ENCODE measurements at regions not wholly inside any gene's neighbourhood (a gene's known extent, or its start where the extent isn't known, plus 50 kb on each side); places are given as distances from the start of the nearest gene placed in this dataset.

GRCh38 chr4:33661636-33662035, 2582.7 kb downstream of the ARAP2 start:
- Histone ChIP-seq H3K9me3 (ENCODE audit: insufficient read depth, low read depth, low read length) (no peaks in the 10 kb centered on the region), H2AFZ (ENCODE audit: low read length) (no peak overlapping the region), H3K36me3 (ENCODE audit: insufficient read depth, low read length) (no peaks in the 10 kb centered on the region), H3K9ac (ENCODE audit: low read depth, low read length, poor library complexity, severe bottlenecking) (no peak overlapping the region), H3K27me3 (ENCODE audit: insufficient read depth, low read length, poor library complexity, severe bottlenecking) (no peaks in the 10 kb centered on the region), H3K79me2 (ENCODE audit: insufficient read depth, low read length) (no peaks in the 10 kb centered on the region), H3K4me3 (ENCODE audit: low read length, poor library complexity, severe bottlenecking) (no peak overlapping the region), H3K4me1 (ENCODE audit: insufficient read depth, low read length, poor library complexity, severe bottlenecking) (no peaks in the 10 kb centered on the region), H4K20me1 (ENCODE audit: insufficient read depth, low read length, poor library complexity, severe bottlenecking) (no peaks in the 10 kb centered on the region), H3F3A (ENCODE audit: low read depth) (no peaks in the 10 kb centered on the region), H3K9me2 (replicated peaks; ENCODE audit: low read depth, low read length) (no peaks in the 10 kb centered on the region), H3K4me2 (ENCODE audit: low read depth, low read length, poor library complexity, severe bottlenecking) (no peak overlapping the region)
- no peak for TF ChIP-seq CTCF (conservative IDR thresholded peaks at IDR 0.05; ENCODE audit: low read length)
- no peak for TF ChIP-seq EZH2phosphoT487 (IDR thresholded peaks at IDR 0.05; ENCODE audit: borderline replicate concordance)

- no peaks in the 10 kb centered on the region for H3K36me3 ChIP-seq (ENCODE audit: insufficient read depth, low read length)
- H3K27me3 ChIP-seq (ENCODE audit: insufficient read depth, low read length, poor library complexity, severe bottlenecking) = no peaks in the 10 kb centered on the region
- H3K4me1 ChIP-seq (ENCODE audit: insufficient read depth, low read length, poor library complexity, severe bottlenecking) = no peaks in the 10 kb centered on the region
- no peaks in the 10 kb centered on the region for H4K20me1 ChIP-seq (ENCODE audit: insufficient read depth, low read length, poor library complexity, severe bottlenecking)
- no peaks in the 10 kb centered on the region for H3K9me2 ChIP-seq (replicated peaks; ENCODE audit: low read depth, low read length)
- H3K4me2 ChIP-seq (ENCODE audit: low read depth, low read length, poor library complexity, severe bottlenecking) = no peak overlapping the region
- H3F3A ChIP-seq (ENCODE audit: low read depth) = no peaks in the 10 kb centered on the region
- no peaks in the 10 kb centered on the region; the same call in 1 of the 2 replicates for H3K9me3 ChIP-seq (ENCODE audit: insufficient read depth, low read depth, low read length)
- no peak overlapping the region for H3K4me3 ChIP-seq (ENCODE audit: low read length, poor library complexity, severe bottlenecking)
- TF ChIP-seq EZH2phosphoT487 (IDR thresholded peaks at IDR 0.05; ENCODE audit: borderline replicate concordance) = no peak
- TF ChIP-seq CTCF (conservative IDR thresholded peaks at IDR 0.05; ENCODE audit: low read length) = no peak
- H2AFZ ChIP-seq (ENCODE audit: low read length) = no peak overlapping the region
- H3K79me2 ChIP-seq (ENCODE audit: insufficient read depth, low read length) = no peaks in the 10 kb centered on the region
- no peak overlapping the region for H3K9ac ChIP-seq (ENCODE audit: low read depth, low read length, poor library complexity, severe bottlenecking)
These were observed 2558.4 kb downstream of the ARAP2 start for GRCh38 chr4:33685939-33686338.

GRCh38 chr4:33696041-33696440, 2548.3 kb downstream of the ARAP2 start:
- H3F3A ChIP-seq (ENCODE audit: low read depth) = no peaks in the 10 kb centered on the region
- no peak for TF ChIP-seq EZH2phosphoT487 (IDR thresholded peaks at IDR 0.05; ENCODE audit: borderline replicate concordance)
- no peak for TF ChIP-seq CTCF (conservative IDR thresholded peaks at IDR 0.05; ENCODE audit: low read length)
- no peak overlapping the region for H2AFZ ChIP-seq (ENCODE audit: low read length)
- H4K20me1 ChIP-seq (ENCODE audit: insufficient read depth, low read length, poor library complexity, severe bottlenecking) = no peaks in the 10 kb centered on the region
- no peaks in the 10 kb centered on the region for H3K36me3 ChIP-seq (ENCODE audit: insufficient read depth, low read length)
- H3K79me2 ChIP-seq (ENCODE audit: insufficient read depth, low read length) = no peaks in the 10 kb centered on the region
- H3K27me3 ChIP-seq (ENCODE audit: insufficient read depth, low read length, poor library complexity, severe bottlenecking) = no peaks in the 10 kb centered on the region
- no peak overlapping the region for H3K9ac ChIP-seq (ENCODE audit: low read depth, low read length, poor library complexity, severe bottlenecking)
- H3K4me3 ChIP-seq (ENCODE audit: low read length, poor library complexity, severe bottlenecking) = no peak overlapping the region
- H3K9me2 ChIP-seq (replicated peaks; ENCODE audit: low read depth, low read length) = no peaks in the 10 kb centered on the region
- no peak overlapping the region for H3K4me2 ChIP-seq (ENCODE audit: low read depth, low read length, poor library complexity, severe bottlenecking)
- H3K9me3 ChIP-seq (ENCODE audit: insufficient read depth, low read depth, low read length) = no peaks in the 10 kb centered on the region; the same call in 1 of the 2 replicates
- H3K4me1 ChIP-seq (ENCODE audit: insufficient read depth, low read length, poor library complexity, severe bottlenecking) = no peaks in the 10 kb centered on the region

All from Loucy (cell line).